ENCODE measurements at regions not wholly inside any gene's neighbourhood (a gene's known extent, or its start where the extent isn't known, plus 50 kb on each side); places are given as distances from the start of the nearest gene placed in this dataset.

DNA sequence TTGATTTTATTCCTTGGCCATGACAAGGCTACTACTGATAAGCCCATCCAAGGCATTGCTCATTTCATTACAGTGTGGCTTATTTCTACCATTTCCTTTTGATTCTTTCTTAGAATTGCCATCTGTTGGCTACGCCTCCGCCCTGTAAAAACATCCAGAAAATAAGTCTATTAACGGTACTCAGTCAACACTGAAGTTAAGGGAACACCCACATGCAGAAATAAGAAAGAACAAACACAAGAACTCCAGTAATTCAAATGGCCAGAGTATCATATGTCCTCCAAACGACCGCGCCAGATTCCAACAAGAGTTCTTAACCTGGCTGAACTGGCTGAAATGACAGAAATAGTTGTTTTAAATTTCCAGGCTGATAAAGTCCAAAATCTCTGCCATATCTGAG lies 90.3 kb downstream of the CXXC4 start:
- TF ChIP-seq, protein P1, sequence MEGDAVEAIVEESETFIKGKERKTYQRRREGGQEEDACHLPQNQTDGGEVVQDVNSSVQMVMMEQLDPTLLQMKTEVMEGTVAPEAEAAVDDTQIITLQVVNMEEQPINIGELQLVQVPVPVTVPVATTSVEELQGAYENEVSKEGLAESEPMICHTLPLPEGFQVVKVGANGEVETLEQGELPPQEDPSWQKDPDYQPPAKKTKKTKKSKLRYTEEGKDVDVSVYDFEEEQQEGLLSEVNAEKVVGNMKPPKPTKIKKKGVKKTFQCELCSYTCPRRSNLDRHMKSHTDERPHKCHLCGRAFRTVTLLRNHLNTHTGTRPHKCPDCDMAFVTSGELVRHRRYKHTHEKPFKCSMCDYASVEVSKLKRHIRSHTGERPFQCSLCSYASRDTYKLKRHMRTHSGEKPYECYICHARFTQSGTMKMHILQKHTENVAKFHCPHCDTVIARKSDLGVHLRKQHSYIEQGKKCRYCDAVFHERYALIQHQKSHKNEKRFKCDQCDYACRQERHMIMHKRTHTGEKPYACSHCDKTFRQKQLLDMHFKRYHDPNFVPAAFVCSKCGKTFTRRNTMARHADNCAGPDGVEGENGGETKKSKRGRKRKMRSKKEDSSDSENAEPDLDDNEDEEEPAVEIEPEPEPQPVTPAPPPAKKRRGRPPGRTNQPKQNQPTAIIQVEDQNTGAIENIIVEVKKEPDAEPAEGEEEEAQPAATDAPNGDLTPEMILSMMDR (IDR thresholded peaks at IDR 0.05; ENCODE audit: low read depth, low read length): no peak
- no peak for DNase-seq (ENCODE audit: low read depth in 2 of 2)
- no peak overlapping the region for H3K4me3 ChIP-seq (replicated peaks in 1 of 2; ENCODE audit: low read depth in 2 of 2, low read length in 2 of 2)

DNA sequence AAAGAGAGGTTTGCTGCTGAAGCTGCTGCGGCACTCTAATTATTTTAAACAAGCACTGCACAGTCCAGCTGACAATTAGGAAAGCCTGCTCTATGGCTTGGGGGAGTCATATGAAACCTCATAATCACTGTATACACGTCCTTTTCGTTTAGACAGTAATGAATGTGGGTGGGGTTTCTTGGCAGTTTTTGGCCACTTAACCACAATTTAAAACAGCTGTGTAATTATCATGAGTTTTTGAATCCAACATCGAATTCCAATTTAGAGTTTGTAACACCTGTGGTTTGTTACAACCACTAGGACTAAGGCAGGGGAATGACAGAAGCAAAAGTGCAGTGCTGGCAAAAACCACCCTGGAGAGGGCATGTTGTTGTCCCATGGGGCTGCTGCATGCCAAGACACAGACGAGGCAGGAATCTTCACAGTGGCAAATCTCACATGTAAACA lies 99.5 kb downstream of the CXXC4 start:
- DNase-seq (ENCODE audit: low read depth in 2 of 2): no peak
- TF ChIP-seq, protein P1 (IDR thresholded peaks at IDR 0.05; ENCODE audit: low read depth, low read length): no peak
- H3K4me3 ChIP-seq (replicated peaks in 1 of 2; ENCODE audit: low read depth in 2 of 2, low read length in 2 of 2): no peak overlapping the region

DNA sequence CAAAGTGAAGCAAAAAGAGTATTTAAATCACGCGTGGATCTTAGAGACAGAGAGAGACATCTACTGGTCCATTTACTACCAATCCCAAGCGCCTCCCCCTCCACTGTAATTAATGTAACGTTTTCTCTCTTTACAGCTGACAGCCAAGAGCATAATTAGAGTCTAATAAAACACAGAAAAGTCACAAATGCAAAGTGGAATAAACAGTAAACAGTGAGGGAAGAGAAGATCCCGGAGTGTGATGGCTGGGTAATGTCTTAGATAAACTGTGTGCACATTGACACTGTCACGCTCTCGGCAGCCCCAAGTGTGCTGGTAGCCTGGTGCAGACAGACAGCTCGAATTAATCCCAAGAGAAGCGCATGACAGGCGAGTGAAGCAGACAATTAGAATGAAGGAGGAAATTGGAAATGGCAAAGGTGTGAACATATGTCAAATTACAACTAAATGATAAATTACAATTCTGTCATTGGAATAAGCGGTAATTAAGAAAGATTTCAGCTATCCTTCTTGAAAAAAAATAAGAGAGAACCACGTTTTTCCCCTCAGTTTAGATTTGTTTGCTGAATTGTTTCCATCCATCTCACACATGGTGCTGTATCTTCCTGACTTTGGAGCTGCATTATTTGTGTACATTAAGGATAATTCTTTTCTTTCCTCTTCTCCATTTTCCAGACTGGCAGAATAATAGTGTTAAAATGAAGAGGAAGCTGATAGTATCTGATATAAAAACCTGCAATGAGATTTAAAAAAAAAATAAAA lies 100.1 kb downstream of the CXXC4 start:
- DNase-seq (ENCODE audit: low read depth in 2 of 2): no peak
- no peak overlapping the region for H3K4me3 ChIP-seq (replicated peaks in 1 of 2; ENCODE audit: low read depth in 2 of 2, low read length in 2 of 2)
- TF ChIP-seq, protein P1 (IDR thresholded peaks at IDR 0.05; ENCODE audit: low read depth, low read length): no peak

DNA sequence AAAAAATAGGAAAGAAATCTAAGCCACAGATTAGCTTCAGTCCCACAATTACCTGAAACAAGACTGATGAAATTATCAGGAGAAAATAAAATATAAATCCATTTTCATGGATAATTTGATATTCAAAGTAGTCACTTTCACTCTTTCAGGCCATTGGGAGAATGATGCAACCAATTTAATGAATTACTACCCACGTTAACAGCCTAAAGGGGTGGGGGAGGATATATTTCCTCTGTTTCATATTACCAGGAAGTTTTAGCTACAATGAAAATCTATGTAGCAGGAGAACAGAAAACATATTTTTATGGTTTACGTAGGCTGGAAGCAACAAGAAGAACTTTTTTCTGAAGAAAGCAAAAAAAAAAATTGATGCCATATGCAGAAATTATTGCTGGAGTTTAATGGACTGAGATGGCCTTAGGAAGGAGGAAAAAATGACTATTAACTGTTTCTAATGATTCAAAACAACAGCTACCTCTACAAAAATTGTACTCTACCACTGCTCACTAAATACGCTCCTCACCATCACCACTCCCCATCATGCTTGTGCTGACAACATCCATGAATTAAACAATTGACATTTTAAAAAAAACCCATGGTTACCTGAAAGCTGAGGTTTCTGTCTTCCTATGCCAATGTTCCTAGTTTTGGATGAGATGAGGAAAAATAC lies 100.9 kb downstream of the CXXC4 start:
- TF ChIP-seq, protein P1 (IDR thresholded peaks at IDR 0.05; ENCODE audit: low read depth, low read length): no peak
- no peak overlapping the region for H3K4me3 ChIP-seq (replicated peaks in 1 of 2; ENCODE audit: low read depth in 2 of 2, low read length in 2 of 2)
- DNase-seq (ENCODE audit: low read depth in 2 of 2): no peak

DNA sequence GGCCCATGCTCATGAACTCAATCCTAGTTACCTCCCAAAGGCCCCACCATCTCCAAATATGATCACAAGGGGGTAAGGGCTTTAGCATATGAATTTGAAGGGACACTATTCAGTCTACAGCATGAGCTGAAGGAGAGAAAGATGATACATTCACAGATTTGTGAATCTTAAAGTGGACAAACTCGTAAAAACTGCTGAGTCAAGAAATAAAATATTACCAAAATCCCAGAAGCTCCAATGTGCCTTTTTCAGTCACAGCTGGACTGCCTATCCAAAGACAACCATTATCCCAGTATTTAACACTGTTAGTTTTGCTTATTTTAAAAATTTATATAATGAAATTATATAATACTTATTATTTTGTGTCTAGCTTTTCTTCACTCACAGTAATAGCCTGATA lies 109.0 kb downstream of the CXXC4 start:
- H3K4me3 ChIP-seq (replicated peaks in 1 of 2; ENCODE audit: low read depth in 2 of 2, low read length in 2 of 2): no peak overlapping the region
- no peak for DNase-seq (ENCODE audit: low read depth in 2 of 2)
- TF ChIP-seq, protein P1 (IDR thresholded peaks at IDR 0.05; ENCODE audit: low read depth, low read length): no peak

DNA sequence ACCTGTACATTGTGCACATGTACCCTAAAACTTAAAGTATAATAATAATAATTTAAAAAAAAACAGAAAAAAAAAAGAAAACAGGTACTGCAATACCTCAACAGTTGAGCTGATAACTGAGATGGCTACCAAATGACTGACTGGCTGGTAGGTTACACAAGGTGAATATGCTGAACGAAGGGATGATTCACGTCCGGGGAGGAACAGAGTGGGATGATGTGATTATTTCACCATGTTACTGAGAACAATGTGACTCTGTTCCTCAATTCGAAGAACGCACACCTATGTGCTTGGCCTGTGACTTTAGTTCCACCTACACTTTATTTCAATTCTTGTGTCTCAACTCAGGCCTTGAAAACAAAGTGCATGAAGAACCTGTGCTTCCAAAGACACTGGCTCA lies 111.7 kb downstream of the CXXC4 start:
- DNase-seq (ENCODE audit: low read depth in 2 of 2): no peak
- TF ChIP-seq, protein P1 (IDR thresholded peaks at IDR 0.05; ENCODE audit: low read depth, low read length): no peak
- no peak overlapping the region for H3K4me3 ChIP-seq (replicated peaks in 1 of 2; ENCODE audit: low read depth in 2 of 2, low read length in 2 of 2)

Measured in cardiac fibroblast (primary cell).